ENCODE measurements at regions not wholly inside any gene's neighbourhood (a gene's known extent, or its start where the extent isn't known, plus 50 kb on each side); places are given as distances from the start of the nearest gene placed in this dataset.
"Not testable (repeated sequence)": the region's sequence is repeated elsewhere in the genome, so short reads cannot be mapped to it uniquely, and the experiment has no call there.

DNA sequence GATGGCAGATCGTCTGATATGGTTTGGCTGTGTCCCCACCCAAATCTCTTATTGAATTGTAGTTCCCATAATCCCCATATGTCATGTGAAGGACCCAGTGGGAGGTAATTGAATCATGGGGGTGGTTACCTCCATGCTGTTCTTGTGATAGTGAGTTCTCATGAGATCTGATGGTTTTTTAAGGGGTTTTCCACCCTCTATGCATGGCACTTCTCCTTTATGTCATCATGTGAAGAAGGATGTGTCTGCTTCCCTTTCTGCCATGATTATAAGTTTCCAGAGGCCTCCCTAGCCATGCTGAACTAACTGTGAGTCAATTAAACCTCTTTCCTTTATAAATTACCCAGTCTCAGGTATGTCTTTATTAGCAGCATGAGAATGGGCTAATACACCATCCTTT is 235.5 kb downstream of the RPAP3 start:
- not testable (repeated sequence) for TF ChIP-seq POLR2A (IDR thresholded peaks at IDR 0.05; ENCODE audit: low read depth, low read length); TCF3 (IDR thresholded peaks at IDR 0.05; ENCODE audit: borderline replicate concordance, insufficient read depth, low read depth, low read length); BMI1 (IDR thresholded peaks at IDR 0.05; ENCODE audit: borderline replicate concordance); EGR1 (IDR thresholded peaks at IDR 0.05; ENCODE audit: borderline replicate concordance in 1 of 2, low read depth in 2 of 2, low read length in 2 of 2); ZNF274 (IDR thresholded peaks at IDR 0.05; ENCODE audit: insufficient read depth, insufficient read length); EP300 (IDR thresholded peaks at IDR 0.05; ENCODE audit: borderline replicate concordance in 1 of 2, control insufficient read depth in 1 of 2, low read depth in 2 of 2, low read length in 2 of 2); ZZZ3 (IDR thresholded peaks at IDR 0.05; ENCODE audit: control insufficient read depth, insufficient read length, low read depth); SREBF2 (IDR thresholded peaks at IDR 0.05; ENCODE audit: low read length); SP1 (IDR thresholded peaks at IDR 0.05; ENCODE audit: low read depth, low read length); SUZ12 (IDR thresholded peaks at IDR 0.05; ENCODE audit: unreplicated experiment); TAF1 (IDR thresholded peaks at IDR 0.05; ENCODE audit: borderline replicate concordance, low read depth, low read length); SMC3 (IDR thresholded peaks at IDR 0.05; ENCODE audit: borderline replicate concordance, low read length)
- TF ChIP-seq, protein P1, sequence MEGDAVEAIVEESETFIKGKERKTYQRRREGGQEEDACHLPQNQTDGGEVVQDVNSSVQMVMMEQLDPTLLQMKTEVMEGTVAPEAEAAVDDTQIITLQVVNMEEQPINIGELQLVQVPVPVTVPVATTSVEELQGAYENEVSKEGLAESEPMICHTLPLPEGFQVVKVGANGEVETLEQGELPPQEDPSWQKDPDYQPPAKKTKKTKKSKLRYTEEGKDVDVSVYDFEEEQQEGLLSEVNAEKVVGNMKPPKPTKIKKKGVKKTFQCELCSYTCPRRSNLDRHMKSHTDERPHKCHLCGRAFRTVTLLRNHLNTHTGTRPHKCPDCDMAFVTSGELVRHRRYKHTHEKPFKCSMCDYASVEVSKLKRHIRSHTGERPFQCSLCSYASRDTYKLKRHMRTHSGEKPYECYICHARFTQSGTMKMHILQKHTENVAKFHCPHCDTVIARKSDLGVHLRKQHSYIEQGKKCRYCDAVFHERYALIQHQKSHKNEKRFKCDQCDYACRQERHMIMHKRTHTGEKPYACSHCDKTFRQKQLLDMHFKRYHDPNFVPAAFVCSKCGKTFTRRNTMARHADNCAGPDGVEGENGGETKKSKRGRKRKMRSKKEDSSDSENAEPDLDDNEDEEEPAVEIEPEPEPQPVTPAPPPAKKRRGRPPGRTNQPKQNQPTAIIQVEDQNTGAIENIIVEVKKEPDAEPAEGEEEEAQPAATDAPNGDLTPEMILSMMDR (IDR thresholded peaks at IDR 0.05 in 2 of 3, conservative IDR thresholded peaks at IDR 0.05 in 1 of 3; ENCODE audit: control insufficient read depth in 2 of 3, extremely low read depth in 1 of 3, insufficient read depth in 1 of 3, low read depth in 3 of 3, low read length in 3 of 3): not testable (repeated sequence)
- TF ChIP-seq, protein P2, sequence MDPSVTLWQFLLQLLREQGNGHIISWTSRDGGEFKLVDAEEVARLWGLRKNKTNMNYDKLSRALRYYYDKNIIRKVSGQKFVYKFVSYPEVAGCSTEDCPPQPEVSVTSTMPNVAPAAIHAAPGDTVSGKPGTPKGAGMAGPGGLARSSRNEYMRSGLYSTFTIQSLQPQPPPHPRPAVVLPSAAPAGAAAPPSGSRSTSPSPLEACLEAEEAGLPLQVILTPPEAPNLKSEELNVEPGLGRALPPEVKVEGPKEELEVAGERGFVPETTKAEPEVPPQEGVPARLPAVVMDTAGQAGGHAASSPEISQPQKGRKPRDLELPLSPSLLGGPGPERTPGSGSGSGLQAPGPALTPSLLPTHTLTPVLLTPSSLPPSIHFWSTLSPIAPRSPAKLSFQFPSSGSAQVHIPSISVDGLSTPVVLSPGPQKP (IDR thresholded peaks at IDR 0.05; ENCODE audit: low read depth, low read length): not testable (repeated sequence)

Measured in GM12878 (cell line).